ENCODE measurements at regions not wholly inside any gene's neighbourhood (a gene's known extent, or its start where the extent isn't known, plus 50 kb on each side); places are given as distances from the start of the nearest gene placed in this dataset.

- DNase-seq = no peak
Measured at GRCh38 chr4:84441758-84442377, 57.2 kb downstream of the NKX6-1 start.

- DNase-seq = no peak
Measured at GRCh38 chr4:84439996-84440395, 59.1 kb downstream of the NKX6-1 start.

DNA sequence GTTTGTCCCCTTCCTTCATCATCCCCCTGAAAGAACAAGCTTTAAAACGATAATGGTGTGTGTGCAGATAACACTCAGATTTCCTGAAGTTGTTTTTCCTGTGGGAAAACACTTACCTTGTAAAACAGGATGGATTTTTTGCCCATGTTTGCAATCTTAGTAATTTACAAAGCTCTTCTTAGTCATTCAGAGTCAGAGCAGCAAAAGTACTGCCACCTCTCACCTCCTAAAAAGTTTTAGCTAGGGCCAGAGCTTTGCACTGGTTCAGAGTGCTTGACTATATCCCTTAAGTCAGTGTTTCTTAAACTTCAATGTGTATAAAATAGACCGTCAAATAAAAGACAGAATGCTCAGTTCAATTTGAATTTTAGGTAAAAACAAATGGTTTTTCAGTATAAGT is 62.3 kb downstream of the NKX6-1 start:
- no peak for DNase-seq

- no peak for DNase-seq
Measured at GRCh38 chr4:84434344-84434743, 64.7 kb downstream of the NKX6-1 start.

DNA sequence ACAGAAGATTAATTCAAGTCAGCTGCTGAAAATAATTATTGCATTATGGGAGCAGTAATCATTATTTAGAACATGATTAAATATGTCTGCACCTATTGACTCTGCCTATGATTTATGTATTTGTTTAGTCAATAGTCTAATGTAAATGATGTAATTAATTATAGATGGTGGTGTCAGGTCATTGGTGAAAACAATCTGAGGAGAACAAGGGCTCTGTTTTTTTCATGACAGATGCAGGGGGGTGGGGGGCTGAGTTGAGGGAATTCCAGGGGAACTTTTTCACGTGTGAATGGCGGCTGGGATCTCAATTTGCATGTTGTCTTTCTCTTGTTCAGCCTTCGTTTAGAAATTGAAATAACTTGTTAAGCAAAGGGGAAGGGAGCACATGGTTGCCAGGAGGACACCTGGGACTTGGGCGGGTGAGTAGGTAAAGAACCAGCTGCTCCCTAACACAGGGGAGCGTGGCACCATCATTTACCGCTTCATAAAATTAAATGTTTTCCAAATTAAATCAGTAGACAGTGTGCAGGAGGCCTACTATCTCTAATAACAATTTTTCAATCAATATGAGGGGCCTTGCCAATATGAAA is 65.4 kb downstream of the NKX6-1 start:
- DNase-seq = no peak

GRCh38 chr4:84432713-84433112 is 66.4 kb downstream of the NKX6-1 start:
- DNase-seq = no peak

DNA sequence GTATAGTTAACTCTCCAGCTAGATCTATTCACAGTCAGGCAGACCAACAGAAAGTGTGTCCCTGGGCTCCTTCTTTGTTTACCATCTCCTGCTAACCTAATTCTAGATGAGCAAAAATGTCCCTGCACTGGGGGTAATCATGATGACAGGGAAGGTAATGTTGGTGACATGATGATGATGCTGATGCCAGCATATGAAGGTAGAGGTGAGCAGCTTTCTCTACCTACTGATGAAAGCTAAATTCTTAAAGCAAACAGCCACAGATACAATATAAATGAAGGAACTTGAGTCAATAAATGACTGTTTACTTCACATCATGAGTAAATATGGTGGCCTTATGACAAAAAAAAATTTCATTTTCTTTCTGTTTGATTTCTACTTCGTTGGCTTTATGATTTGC is 78.5 kb downstream of the NKX6-1 start:
- DNase-seq = no peak

DNA sequence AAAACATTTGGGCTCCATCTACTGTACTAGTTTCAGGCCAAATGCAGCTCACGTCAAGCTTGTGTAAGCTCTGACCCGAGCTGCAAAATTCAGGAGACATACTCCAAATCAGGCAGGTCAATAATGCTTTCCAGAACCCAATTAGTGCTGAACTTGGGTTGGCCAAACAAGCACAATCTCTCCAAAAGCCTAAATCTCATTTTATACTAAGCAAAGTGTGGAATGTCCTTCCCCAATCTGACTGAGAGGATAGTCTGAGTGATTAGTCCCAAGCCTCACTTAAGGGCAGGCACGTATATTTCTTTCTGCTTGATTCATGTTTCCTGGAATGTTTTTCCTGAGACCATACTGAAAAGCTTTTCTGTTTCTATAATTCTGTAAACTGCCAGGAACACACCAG is 79.9 kb downstream of the NKX6-1 start:
- no peak for DNase-seq

DNA sequence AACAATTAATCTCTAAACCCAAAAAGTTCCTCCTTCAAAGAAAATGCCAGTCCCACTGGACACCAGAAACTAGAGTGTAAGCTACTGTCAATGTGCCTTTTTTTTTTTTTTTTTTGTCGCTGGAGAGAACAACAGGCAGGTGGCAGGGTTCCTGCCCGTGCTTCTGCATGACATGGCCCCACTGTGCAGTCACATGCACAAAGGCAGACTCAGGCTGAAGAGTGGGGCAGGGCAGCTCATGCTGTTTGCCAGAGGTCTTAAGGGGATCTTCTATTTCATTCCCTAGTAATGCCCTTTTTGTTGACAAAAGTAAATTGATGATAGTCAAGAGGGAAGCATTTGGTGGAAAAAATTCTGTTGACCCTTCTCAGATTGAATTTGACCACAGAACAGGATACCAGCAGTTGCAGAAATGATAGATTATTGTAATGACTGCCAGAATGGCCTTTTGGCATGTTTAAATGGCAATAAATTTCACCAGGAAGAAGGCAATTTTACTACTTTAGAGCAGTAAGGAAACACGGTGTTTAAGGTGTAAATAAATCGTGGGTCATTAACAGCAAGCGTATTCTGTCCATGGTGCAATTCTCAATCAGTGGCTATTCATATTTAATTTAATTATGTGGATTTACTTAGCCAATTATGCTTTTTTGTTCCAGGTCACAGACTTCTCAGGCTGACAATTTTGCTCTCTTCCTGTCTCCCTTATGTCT is 80.9 kb downstream of the NKX6-1 start:
- no peak for DNase-seq

DNA sequence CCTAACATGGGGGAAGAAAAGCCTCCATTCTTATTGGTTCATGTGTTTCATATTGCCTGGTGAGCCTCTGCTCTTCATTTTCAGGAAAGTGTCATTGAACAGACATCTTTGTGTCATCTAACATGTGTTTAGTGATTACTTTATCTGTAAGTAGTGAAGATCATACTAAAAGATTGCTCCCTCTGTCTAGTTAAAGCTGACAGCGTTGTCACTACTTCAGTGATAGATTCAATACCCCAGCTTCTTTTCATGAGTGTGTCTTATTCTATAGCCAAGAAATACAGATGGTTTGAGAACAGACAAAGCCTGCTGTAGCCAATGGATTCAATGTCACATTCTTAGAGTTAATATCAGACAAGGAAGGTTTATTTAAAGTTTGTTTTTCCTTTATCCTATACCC is 85.1 kb downstream of the NKX6-1 start:
- DNase-seq = no peak

- no peak for DNase-seq
Measured at GRCh38 chr4:84413480-84413879, 85.6 kb downstream of the NKX6-1 start.

- DNase-seq = no peak
Measured at GRCh38 chr4:84412062-84412461, 87.0 kb downstream of the NKX6-1 start.

- DNase-seq = no peak
Measured at GRCh38 chr4:84407554-84408407, 91.3 kb downstream of the NKX6-1 start.

GRCh38 chr4:84403656-84404055 is 95.4 kb downstream of the NKX6-1 start:
- DNase-seq = no peak

- DNase-seq = no peak
Measured at GRCh38 chr4:84401701-84402306, 97.3 kb downstream of the NKX6-1 start.

DNA sequence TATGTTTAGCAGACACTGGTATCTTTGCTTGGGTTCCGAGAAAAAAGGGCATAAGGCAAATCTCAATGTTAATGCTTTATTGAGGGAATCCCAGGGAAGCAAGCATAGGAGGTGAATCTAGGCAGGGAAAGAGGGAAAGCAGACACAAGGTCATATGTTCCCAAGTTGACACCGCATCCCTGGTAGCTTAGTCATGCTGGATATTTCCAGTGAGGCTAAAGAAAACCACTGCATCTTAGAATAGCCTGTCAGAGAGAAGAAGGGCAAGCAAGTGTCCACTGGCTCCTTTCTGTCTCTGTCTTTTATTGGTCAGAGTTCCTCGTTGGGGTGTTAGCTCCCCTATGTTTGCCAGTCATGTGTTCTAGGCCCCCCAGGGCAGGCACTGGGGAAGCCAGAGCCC is 104.7 kb downstream of the NKX6-1 start:
- DNase-seq = no peak

- DNase-seq = no peak
Measured at GRCh38 chr4:84392951-84393590, 106.0 kb downstream of the NKX6-1 start.

DNA sequence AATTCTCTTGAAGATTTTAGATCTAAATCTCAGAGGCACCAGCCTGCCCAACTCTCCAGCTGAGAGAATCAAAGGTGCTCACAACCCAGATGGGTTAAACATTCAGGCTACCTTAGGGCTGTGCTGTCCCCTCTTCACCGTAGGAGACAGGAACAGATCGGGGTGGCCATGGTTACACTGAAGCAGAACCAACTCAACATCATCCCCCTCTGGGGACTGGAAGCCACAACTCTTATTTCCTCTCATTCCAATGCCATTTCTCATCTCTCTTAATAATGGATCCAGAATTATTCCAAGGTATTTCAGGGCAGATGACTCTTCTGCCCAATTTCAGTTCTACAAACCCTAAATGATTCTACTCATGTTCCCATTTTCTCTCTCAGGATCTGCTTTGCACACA is 109.7 kb downstream of the NKX6-1 start:
- no peak for DNase-seq

DNA sequence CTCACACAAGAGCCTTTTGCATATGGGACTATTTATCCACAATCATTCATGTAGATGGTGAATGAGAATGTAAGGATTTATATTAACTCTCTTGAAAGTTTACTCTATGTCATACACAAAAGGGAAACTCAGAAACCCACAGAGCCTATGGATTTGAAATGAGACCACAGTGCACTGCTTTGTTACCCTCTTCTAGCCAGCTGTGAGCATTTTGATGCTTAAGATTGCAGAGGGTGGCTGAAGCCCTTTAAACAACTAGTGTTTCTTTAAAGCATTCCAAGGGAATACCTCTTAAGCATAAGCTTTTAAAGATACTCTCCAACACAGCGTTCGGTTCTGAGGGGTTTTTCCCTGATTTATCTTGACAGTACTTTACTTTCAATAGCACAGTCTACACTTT is 113.9 kb downstream of the NKX6-1 start:
- no peak for DNase-seq

- DNase-seq = no peak
Measured at GRCh38 chr4:84384801-84385200, 114.3 kb downstream of the NKX6-1 start.

DNA sequence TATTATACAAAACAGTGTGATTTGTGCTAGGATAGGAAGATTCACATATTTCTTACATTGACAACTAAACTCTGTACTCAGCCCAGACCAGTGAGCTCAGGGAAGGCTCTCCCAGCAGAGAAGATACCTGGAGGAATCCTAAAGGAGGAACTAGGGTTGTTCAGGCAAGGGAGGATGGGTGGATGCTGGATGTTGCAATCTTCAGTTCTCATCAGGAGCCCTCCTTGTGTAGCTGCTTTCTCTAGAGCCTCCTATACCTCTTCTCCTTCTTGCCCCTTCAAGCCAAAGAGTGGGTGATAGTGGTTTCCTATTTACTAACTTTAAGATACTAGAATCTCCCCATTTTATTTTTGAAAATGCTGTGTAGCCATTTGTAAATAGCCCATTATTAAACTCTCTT is 117.3 kb downstream of the NKX6-1 start:
- DNase-seq = no peak

- no peak for DNase-seq
Measured at GRCh38 chr4:84379917-84380641, 119.0 kb downstream of the NKX6-1 start.

Measured in inflammatory macrophage treated with lipopolysaccharide for 4 hours (primary cell).